ENCODE measurements at regions not wholly inside any gene's neighbourhood (a gene's known extent, or its start where the extent isn't known, plus 50 kb on each side); places are given as distances from the start of the nearest gene placed in this dataset.

DNA sequence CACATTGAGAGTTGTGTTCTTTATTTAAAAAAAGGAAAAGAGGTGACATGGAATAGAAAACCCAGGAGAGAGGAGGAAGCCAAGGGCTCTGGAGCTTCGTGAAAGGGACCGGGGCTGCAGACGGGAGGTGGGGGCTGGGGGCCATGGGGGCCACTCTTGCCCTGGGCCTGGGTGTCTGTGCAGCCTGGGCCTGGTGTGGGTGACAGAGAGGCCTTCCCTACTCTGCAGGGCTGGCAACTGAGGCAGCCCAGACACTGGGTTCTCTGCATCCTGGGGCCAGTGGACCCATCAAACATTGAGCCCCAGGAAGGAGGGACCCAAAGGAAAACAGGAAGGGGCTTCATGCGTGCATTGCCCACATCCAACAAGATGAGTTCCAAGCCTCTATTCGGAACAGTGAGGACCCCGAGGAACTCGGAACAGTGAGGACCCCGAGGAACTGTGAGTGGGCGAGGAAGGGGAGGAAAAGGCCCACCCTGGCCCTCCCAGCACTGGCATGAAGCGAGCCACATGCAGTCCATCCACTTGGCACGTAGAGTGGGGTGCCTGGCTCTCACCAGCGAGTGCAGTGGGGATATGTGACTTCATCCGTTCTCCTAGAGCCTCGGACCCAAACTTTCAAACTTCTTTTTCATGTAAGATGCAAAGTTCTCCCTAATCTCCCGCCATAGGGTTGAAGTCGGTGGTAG, 1121.6 kb downstream of the BRD1 start:
- TF ChIP-seq ISL1 (CRISPR knock-in tag; IDR thresholded peaks at IDR 0.05) = no peak
- no peak for TF ChIP-seq ARNTL (CRISPR knock-in tag; IDR thresholded peaks at IDR 0.05; ENCODE audit: borderline replicate concordance, low read depth)
- TF ChIP-seq ZNF565 (CRISPR knock-in tag; conservative IDR thresholded peaks at IDR 0.05; ENCODE audit: low read depth) = no peak
- TF ChIP-seq, protein P1, sequence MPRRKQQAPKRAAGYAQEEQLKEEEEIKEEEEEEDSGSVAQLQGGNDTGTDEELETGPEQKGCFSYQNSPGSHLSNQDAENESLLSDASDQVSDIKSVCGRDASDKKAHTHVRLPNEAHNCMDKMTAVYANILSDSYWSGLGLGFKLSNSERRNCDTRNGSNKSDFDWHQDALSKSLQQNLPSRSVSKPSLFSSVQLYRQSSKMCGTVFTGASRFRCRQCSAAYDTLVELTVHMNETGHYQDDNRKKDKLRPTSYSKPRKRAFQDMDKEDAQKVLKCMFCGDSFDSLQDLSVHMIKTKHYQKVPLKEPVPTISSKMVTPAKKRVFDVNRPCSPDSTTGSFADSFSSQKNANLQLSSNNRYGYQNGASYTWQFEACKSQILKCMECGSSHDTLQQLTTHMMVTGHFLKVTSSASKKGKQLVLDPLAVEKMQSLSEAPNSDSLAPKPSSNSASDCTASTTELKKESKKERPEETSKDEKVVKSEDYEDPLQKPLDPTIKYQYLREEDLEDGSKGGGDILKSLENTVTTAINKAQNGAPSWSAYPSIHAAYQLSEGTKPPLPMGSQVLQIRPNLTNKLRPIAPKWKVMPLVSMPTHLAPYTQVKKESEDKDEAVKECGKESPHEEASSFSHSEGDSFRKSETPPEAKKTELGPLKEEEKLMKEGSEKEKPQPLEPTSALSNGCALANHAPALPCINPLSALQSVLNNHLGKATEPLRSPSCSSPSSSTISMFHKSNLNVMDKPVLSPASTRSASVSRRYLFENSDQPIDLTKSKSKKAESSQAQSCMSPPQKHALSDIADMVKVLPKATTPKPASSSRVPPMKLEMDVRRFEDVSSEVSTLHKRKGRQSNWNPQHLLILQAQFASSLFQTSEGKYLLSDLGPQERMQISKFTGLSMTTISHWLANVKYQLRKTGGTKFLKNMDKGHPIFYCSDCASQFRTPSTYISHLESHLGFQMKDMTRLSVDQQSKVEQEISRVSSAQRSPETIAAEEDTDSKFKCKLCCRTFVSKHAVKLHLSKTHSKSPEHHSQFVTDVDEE (CRISPR knock-in tag; IDR thresholded peaks at IDR 0.05) = no peak
- TF ChIP-seq, protein P2, sequence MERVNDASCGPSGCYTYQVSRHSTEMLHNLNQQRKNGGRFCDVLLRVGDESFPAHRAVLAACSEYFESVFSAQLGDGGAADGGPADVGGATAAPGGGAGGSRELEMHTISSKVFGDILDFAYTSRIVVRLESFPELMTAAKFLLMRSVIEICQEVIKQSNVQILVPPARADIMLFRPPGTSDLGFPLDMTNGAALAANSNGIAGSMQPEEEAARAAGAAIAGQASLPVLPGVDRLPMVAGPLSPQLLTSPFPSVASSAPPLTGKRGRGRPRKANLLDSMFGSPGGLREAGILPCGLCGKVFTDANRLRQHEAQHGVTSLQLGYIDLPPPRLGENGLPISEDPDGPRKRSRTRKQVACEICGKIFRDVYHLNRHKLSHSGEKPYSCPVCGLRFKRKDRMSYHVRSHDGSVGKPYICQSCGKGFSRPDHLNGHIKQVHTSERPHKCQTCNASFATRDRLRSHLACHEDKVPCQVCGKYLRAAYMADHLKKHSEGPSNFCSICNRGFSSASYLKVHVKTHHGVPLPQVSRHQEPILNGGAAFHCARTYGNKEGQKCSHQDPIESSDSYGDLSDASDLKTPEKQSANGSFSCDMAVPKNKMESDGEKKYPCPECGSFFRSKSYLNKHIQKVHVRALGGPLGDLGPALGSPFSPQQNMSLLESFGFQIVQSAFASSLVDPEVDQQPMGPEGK (CRISPR knock-in tag; IDR thresholded peaks at IDR 0.05; ENCODE audit: borderline replicate concordance) = no peak
- no peak for TF ChIP-seq ZC3H10 (CRISPR knock-in tag; IDR thresholded peaks at IDR 0.05)
- no peak for TF ChIP-seq GLIS3 (CRISPR knock-in tag; IDR thresholded peaks at IDR 0.05)
- TF ChIP-seq RARB (CRISPR knock-in tag; IDR thresholded peaks at IDR 0.05) = no peak
- no peak for TF ChIP-seq ZFP3 (CRISPR knock-in tag; IDR thresholded peaks at IDR 0.05)
- no peak for TF ChIP-seq CSDC2 (CRISPR knock-in tag; IDR thresholded peaks at IDR 0.05)
- TF ChIP-seq, protein P3, sequence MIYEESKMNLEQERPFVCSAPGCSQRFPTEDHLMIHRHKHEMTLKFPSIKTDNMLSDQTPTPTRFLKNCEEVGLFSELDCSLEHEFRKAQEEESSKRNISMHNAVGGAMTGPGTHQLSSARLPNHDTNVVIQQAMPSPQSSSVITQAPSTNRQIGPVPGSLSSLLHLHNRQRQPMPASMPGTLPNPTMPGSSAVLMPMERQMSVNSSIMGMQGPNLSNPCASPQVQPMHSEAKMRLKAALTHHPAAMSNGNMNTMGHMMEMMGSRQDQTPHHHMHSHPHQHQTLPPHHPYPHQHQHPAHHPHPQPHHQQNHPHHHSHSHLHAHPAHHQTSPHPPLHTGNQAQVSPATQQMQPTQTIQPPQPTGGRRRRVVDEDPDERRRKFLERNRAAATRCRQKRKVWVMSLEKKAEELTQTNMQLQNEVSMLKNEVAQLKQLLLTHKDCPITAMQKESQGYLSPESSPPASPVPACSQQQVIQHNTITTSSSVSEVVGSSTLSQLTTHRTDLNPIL (CRISPR knock-in tag; IDR thresholded peaks at IDR 0.05; ENCODE audit: low read depth) = no peak
- TF ChIP-seq SNAI2 (CRISPR knock-in tag; IDR thresholded peaks at IDR 0.05) = no peak

Data from SK-N-SH treated with all-trans-retinoic acid at 6 μM for 48 hours (cell line).